AML-193 (cell line): ENCODE measurements at regions not wholly inside any gene's neighbourhood (a gene's known extent, or its start where the extent isn't known, plus 50 kb on each side); places are given as distances from the start of the nearest gene placed in this dataset.

Experiments used
- DNase-seq, 2 experiments: peaks; one replicate each; lab custom pipeline; 2025; lab: John Stamatoyannopoulos, UW

GRCh38 chr3:72591522-72592421 is 256.5 kb downstream of the SHQ1 start:
- DNase-seq: no peak

- no peak for DNase-seq
Measured at GRCh38 chr3:72590732-72591221, 257.5 kb downstream of the SHQ1 start.

- no peak for DNase-seq
Measured at GRCh38 chr3:72587282-72587681, 261.0 kb downstream of the SHQ1 start.

GRCh38 chr3:72586694-72587093 is 261.6 kb downstream of the SHQ1 start:
- DNase-seq: no peak

GRCh38 chr3:72585966-72586365 is 262.3 kb downstream of the SHQ1 start:
- no peak for DNase-seq

- no peak for DNase-seq
Measured at GRCh38 chr3:72584262-72584661, 264.0 kb downstream of the SHQ1 start.

- no peak for DNase-seq
Measured at GRCh38 chr3:72582963-72583362, 265.3 kb downstream of the SHQ1 start.

GRCh38 chr3:72582211-72582878 is 265.9 kb downstream of the SHQ1 start:
- DNase-seq: no peak

- DNase-seq: no peak
Measured at GRCh38 chr3:72580900-72581299, 267.3 kb downstream of the SHQ1 start.

GRCh38 chr3:72580246-72580756 is 267.9 kb downstream of the SHQ1 start:
- DNase-seq: no peak

GRCh38 chr3:72579581-72580245 is 268.5 kb downstream of the SHQ1 start:
- DNase-seq: no peak

GRCh38 chr3:72579191-72579580 is 269.1 kb downstream of the SHQ1 start:
- DNase-seq: no peak

GRCh38 chr3:72577190-72577589 is 271.1 kb downstream of the SHQ1 start:
- DNase-seq: no peak

- no peak for DNase-seq
Measured at GRCh38 chr3:72576563-72576962, 271.7 kb downstream of the SHQ1 start.

- no peak for DNase-seq
Measured at GRCh38 chr3:72574144-72574543, 274.1 kb downstream of the SHQ1 start.

- no peak for DNase-seq
Measured at GRCh38 chr3:72573051-72573450, 275.2 kb downstream of the SHQ1 start.

- DNase-seq: no peak
Measured at GRCh38 chr3:72572489-72573007, 275.7 kb downstream of the SHQ1 start.

GRCh38 chr3:72571638-72572114 is 276.6 kb downstream of the SHQ1 start:
- no peak for DNase-seq

GRCh38 chr3:72571052-72571451 is 277.2 kb downstream of the SHQ1 start:
- DNase-seq: no peak

GRCh38 chr3:72569754-72570440 is 278.3 kb downstream of the SHQ1 start:
- no peak for DNase-seq

- DNase-seq: no peak
Measured at GRCh38 chr3:72568083-72568482, 280.2 kb downstream of the SHQ1 start.
